GM12878 (cell line): ENCODE measurements at regions not wholly inside any gene's neighbourhood (a gene's known extent, or its start where the extent isn't known, plus 50 kb on each side); places are given as distances from the start of the nearest gene placed in this dataset.

Source experiments
- ATAC-seq: fragments of 200-7000 bp; cut with Tn5 transposase; 3 replicates; pipeline ENCODE4 v1.9.1; 2020; ENCODE audit warnings: mild to moderate bottlenecking, moderate library complexity
- BruUV-seq: library from RNA; stranded (reverse); fragments of 400-500 nt; replicated peaks from 2 replicates; lab custom pipeline; 2021; lab: Mats Ljungman, UMichigan
- CTCF ChIA-PET: fragments of 300-600 bp; sonication (Branson Sonifier 250); formaldehyde crosslinking; extraction: SDS; loops from one replicate; lab custom pipeline; 2021; ENCODE audit warnings: inconsistent platforms; lab: Yijun Ruan, JAX
- POLR2A ChIA-PET: fragments of 350-600 bp; formaldehyde crosslinking; extraction: SDS; loops from one replicate; lab custom pipeline; 2021; ENCODE audit warnings: inconsistent platforms; lab: Charles Lee
- RAD21 ChIA-PET: fragments of 300-600 bp; sonication (Branson Sonifier 250); formaldehyde crosslinking; loops from one replicate; lab custom pipeline; 2023; ENCODE audit warnings: antibody characterized with exemption; ENCODE audit not compliant: unreplicated experiment; lab: Charles Lee
- SMC1A ChIA-PET: fragments of 300-600 bp; sonication (Branson Sonifier 250); formaldehyde crosslinking; loops from one replicate; lab custom pipeline; 2023; ENCODE audit not compliant: unreplicated experiment, uncharacterized antibody; lab: Charles Lee
- DNase-seq: peaks from one replicate; pipeline ENCODE4 v3.0.0-alpha.2; 2011; ENCODE audit warnings: low read depth, low spot score
- FAIRE-seq: peaks from 3 replicates; lab custom pipeline; 2011; peaks lifted over from hg19 to GRCh38; lab: Jason Lieb, UNC
- H2AFZ ChIP-seq: 2 replicates; pipeline ENCODE4 v1.6.0; 2011; ENCODE audit warnings: low read depth, low read length, control low read depth; ENCODE audit not compliant: control insufficient read depth
- H3K27ac ChIP-seq: 2 replicates; pipeline ENCODE4 v1.5.1; 2011; ENCODE audit warnings: control low read depth; ENCODE audit not compliant: control insufficient read depth, insufficient read depth
- H3K27me3 ChIP-seq, 2 experiments: replicated peaks in 1 of 2; 2 replicates each; pipeline versions ENCODE4 v1.6.0 to v1.6.1; 2011; ENCODE audit warnings: low read length in 1 of 2; ENCODE audit not compliant: control insufficient read depth in 2 of 2, insufficient read depth in 2 of 2
- H3K36me3 ChIP-seq, 2 experiments: 2 replicates each; pipeline ENCODE4 v1.5.1; 2011; ENCODE audit warnings: low read length in 1 of 2; ENCODE audit not compliant: control insufficient read depth in 2 of 2, insufficient read depth in 2 of 2
- H3K4me1 ChIP-seq: 2 replicates; pipeline ENCODE4 v1.6.1; 2011; ENCODE audit warnings: mild to moderate bottlenecking, low read length, moderate library complexity, mixed read lengths; ENCODE audit not compliant: control insufficient read depth, insufficient read depth
- H3K4me2 ChIP-seq: 2 replicates; pipeline ENCODE4 v1.6.0; 2011; ENCODE audit warnings: control low read depth; ENCODE audit not compliant: control insufficient read depth, insufficient read depth
- H3K4me3 ChIP-seq: fragments of 200-600 bp; sonication (generic); 2 replicates; pipeline ENCODE4 v1.5.1; 2016
- H3K79me2 ChIP-seq: 2 replicates; pipeline ENCODE4 v1.6.0; 2011; ENCODE audit warnings: low read length; ENCODE audit not compliant: control insufficient read depth, insufficient read depth
- H3K9ac ChIP-seq: 2 replicates; pipeline ENCODE4 v1.8.0; 2011; ENCODE audit warnings: low read length, control low read depth, mixed read lengths; ENCODE audit not compliant: control insufficient read depth, insufficient read depth
- H3K9me3 ChIP-seq: replicated peaks from 3 replicates; pipeline ENCODE4 v1.5.1; 2011; ENCODE audit warnings: mild to moderate bottlenecking, low read length; ENCODE audit not compliant: control insufficient read depth, insufficient read depth
- H4K20me1 ChIP-seq: 2 replicates; pipeline ENCODE4 v1.6.0; 2011; ENCODE audit not compliant: control insufficient read depth, insufficient read depth
- ASH2L ChIP-seq: fragments of 300-600, 200-600 bp; sonication (generic); IDR thresholded peaks from 2 replicates; pipeline ENCODE4 v1.6.1; 2017; ENCODE audit warnings: low read depth, mild to moderate bottlenecking, borderline replicate concordance
- BMI1 ChIP-seq: fragments of 450-650 bp; IDR thresholded peaks from 2 replicates; pipeline ENCODE4 v1.6.1; 2016; ENCODE audit warnings: mild to moderate bottlenecking, moderate library complexity, borderline replicate concordance
- CEBPB ChIP-seq, 2 experiments: fragments of 150-350 bp in 1 of 2; IDR thresholded peaks; 2 replicates each; pipeline ENCODE4 v1.6.1; 2012 to 2014; ENCODE audit warnings: low read depth in 2 of 2, low read length in 2 of 2, borderline replicate concordance in 1 of 2, inconsistent platforms in 1 of 2
- GABPA ChIP-seq: IDR thresholded peaks from 2 replicates; pipeline ENCODE4 v1.6.1; 2014; ENCODE audit warnings: antibody characterized with exemption, low read depth, mild to moderate bottlenecking, inconsistent platforms
- JUNB ChIP-seq: IDR thresholded peaks from 2 replicates; pipeline ENCODE4 v1.6.1; 2016; ENCODE audit warnings: antibody characterized with exemption, mild to moderate bottlenecking
- KLF5 ChIP-seq: fragments of 450-650 bp; IDR thresholded peaks from 2 replicates; pipeline ENCODE4 v1.6.1; 2014; ENCODE audit warnings: mild to moderate bottlenecking; ENCODE audit not compliant: partially characterized antibody
- LARP7 ChIP-seq: fragments of 450-650 bp; IDR thresholded peaks from 2 replicates; pipeline ENCODE4 v1.6.1; 2017; ENCODE audit warnings: mild to moderate bottlenecking
- NFIC ChIP-seq: IDR thresholded peaks from 2 replicates; pipeline ENCODE4 v1.6.1; 2012; ENCODE audit warnings: low read depth, mild to moderate bottlenecking, inconsistent platforms, low read length, moderate library complexity
- NFYB ChIP-seq: IDR thresholded peaks from 2 replicates; pipeline ENCODE4 v1.6.1; 2011; ENCODE audit warnings: low read depth, mild to moderate bottlenecking, low read length, improper control_type of control experiment, moderate library complexity; ENCODE audit not compliant: insufficient read depth
- WGBS: methylation state at CpG from one replicate; pipeline ENCODE4 v1.1.6; 2016; ENCODE audit warnings: low lambda C conversion rate; ENCODE audit not compliant: insufficient replicate concordance, insufficient coverage; ENCODE audit errors: missing lambda C conversion rate; 5-methylcytosine and 5-hydroxymethylcytosine counted together
- in situ Hi-C: fragments of 300-500 bp; cut with MboI; formaldehyde crosslinking; loops from 9 replicates; pipeline ENCODE4 v1.14.3; 2018; ENCODE audit warnings: mixed read lengths
- intact Hi-C: fragments of 100-400 bp; cut with micrococcal nuclease; formaldehyde crosslinking; loops from one replicate; pipeline ENCODE4 v1.14.2; 2022; ENCODE audit not compliant: unreplicated experiment
- TF ChIP-seq, protein P1 (sequence below): fragments of 450-650 bp; IDR thresholded peaks from 2 replicates; pipeline ENCODE4 v1.6.1; 2018; ENCODE audit warnings: mild to moderate bottlenecking, low read depth, moderate library complexity; ENCODE audit not compliant: partially characterized antibody
- TF ChIP-seq, protein P2 (sequence below): IDR thresholded peaks from 2 replicates; pipeline ENCODE4 v1.6.1; 2012; ENCODE audit warnings: mild to moderate bottlenecking, low read depth, low read length
- TF ChIP-seq, protein P3 (sequence below): fragments of 450-650 bp; formaldehyde crosslinking; IDR thresholded peaks from 2 replicates; pipeline ENCODE4 v1.5.0; 2022; ENCODE audit warnings: mild to moderate bottlenecking, missing genetic modification characterization

GRCh38 chr9:73239570-73240265 lies 88.1 kb downstream of the ANXA1 start (continued):
- TF ChIP-seq, protein P1, sequence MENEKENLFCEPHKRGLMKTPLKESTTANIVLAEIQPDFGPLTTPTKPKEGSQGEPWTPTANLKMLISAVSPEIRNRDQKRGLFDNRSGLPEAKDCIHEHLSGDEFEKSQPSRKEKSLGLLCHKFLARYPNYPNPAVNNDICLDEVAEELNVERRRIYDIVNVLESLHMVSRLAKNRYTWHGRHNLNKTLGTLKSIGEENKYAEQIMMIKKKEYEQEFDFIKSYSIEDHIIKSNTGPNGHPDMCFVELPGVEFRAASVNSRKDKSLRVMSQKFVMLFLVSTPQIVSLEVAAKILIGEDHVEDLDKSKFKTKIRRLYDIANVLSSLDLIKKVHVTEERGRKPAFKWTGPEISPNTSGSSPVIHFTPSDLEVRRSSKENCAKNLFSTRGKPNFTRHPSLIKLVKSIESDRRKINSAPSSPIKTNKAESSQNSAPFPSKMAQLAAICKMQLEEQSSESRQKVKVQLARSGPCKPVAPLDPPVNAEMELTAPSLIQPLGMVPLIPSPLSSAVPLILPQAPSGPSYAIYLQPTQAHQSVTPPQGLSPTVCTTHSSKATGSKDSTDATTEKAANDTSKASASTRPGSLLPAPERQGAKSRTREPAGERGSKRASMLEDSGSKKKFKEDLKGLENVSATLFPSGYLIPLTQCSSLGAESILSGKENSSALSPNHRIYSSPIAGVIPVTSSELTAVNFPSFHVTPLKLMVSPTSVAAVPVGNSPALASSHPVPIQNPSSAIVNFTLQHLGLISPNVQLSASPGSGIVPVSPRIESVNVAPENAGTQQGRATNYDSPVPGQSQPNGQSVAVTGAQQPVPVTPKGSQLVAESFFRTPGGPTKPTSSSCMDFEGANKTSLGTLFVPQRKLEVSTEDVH, result no peak
- TF ChIP-seq GABPA (no peak), CEBPB (IDR thresholded peaks at IDR 0.05; ENCODE audit: borderline replicate concordance in 1 of 2, low read depth in 2 of 2, low read length in 2 of 2) (no peak), ASH2L (no peak)

DNA sequence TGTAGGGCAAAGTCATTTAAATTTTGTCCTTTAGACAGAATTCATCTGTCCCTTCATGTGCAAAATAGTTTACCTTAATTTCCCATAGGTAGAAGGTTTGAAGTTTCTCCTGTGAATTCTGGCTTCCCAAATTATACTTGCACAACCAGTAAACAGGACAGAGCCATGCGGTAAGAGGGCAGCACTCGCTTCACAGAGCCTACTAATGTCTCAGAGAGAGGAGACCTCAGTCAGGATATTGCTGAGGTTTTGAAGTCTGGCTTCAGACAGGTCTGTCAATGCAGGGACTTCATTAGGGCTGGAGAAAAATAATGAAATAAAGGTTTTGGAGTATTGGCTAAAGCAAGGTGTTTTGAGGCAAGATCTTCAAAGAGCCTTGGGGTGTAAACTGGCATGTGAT lies 91.4 kb downstream of the ANXA1 start:
- FAIRE-seq, result no peak
- RAD21 ChIA-PET, result no interaction called here
- intact Hi-C loops, result no loop called here
- TF ChIP-seq JUNB (no peak), LARP7 (no peak), NFYB (no peak), NFIC (no peak), BMI1 (no peak), KLF5 (no peak)
- TF ChIP-seq, protein P2, sequence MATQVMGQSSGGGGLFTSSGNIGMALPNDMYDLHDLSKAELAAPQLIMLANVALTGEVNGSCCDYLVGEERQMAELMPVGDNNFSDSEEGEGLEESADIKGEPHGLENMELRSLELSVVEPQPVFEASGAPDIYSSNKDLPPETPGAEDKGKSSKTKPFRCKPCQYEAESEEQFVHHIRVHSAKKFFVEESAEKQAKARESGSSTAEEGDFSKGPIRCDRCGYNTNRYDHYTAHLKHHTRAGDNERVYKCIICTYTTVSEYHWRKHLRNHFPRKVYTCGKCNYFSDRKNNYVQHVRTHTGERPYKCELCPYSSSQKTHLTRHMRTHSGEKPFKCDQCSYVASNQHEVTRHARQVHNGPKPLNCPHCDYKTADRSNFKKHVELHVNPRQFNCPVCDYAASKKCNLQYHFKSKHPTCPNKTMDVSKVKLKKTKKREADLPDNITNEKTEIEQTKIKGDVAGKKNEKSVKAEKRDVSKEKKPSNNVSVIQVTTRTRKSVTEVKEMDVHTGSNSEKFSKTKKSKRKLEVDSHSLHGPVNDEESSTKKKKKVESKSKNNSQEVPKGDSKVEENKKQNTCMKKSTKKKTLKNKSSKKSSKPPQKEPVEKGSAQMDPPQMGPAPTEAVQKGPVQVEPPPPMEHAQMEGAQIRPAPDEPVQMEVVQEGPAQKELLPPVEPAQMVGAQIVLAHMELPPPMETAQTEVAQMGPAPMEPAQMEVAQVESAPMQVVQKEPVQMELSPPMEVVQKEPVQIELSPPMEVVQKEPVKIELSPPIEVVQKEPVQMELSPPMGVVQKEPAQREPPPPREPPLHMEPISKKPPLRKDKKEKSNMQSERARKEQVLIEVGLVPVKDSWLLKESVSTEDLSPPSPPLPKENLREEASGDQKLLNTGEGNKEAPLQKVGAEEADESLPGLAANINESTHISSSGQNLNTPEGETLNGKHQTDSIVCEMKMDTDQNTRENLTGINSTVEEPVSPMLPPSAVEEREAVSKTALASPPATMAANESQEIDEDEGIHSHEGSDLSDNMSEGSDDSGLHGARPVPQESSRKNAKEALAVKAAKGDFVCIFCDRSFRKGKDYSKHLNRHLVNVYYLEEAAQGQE, result no peak
- TF ChIP-seq, protein P3, sequence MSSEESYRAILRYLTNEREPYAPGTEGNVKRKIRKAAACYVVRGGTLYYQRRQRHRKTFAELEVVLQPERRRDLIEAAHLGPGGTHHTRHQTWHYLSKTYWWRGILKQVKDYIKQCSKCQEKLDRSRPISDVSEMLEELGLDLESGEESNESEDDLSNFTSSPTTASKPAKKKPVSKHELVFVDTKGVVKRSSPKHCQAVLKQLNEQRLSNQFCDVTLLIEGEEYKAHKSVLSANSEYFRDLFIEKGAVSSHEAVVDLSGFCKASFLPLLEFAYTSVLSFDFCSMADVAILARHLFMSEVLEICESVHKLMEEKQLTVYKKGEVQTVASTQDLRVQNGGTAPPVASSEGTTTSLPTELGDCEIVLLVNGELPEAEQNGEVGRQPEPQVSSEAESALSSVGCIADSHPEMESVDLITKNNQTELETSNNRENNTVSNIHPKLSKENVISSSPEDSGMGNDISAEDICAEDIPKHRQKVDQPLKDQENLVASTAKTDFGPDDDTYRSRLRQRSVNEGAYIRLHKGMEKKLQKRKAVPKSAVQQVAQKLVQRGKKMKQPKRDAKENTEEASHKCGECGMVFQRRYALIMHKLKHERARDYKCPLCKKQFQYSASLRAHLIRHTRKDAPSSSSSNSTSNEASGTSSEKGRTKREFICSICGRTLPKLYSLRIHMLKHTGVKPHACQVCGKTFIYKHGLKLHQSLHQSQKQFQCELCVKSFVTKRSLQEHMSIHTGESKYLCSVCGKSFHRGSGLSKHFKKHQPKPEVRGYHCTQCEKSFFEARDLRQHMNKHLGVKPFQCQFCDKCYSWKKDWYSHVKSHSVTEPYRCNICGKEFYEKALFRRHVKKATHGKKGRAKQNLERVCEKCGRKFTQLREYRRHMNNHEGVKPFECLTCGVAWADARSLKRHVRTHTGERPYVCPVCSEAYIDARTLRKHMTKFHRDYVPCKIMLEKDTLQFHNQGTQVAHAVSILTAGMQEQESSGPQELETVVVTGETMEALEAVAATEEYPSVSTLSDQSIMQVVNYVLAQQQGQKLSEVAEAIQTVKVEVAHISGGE (CRISPR knock-in tag), result no peak

More for the DNA sequence above, 91.4 kb downstream of the ANXA1 start:
- Histone ChIP-seq H4K20me1 (no peaks in the 10 kb centered on the region), H2AFZ (no peak overlapping the region), H3K79me2 (no peaks in the 10 kb centered on the region), H3K36me3 (no peaks in the 10 kb centered on the region), H3K4me1 (no peaks in the 10 kb centered on the region), H3K9ac (no peak overlapping the region), H3K4me3 (no peak overlapping the region), H3K27me3 (no peaks in the 10 kb centered on the region), H3K4me2 (no peak overlapping the region), H3K9me3 (no peaks in the 10 kb centered on the region), H3K27ac (no peak overlapping the region)
- no peak for ATAC-seq
- no TSS peak for BruUV-seq
- in situ Hi-C loops, result no loop called here
- WGBS, result 23% methylated on average over 2 of the region's 2 CpGs
- DNase-seq, result no peak
- ChIA-PET SMC1A (interaction anchor here (1.0 kb wide), 1 partner anchor 11 kb away, joined by 6 read pairs; no protein-coding TSS in a partner anchor), CTCF (no interaction called here), POLR2A (interaction anchor here (0.6 kb wide), 1 partner anchor 42 kb away, joined by 5 read pairs; no protein-coding TSS in a partner anchor)
